Lower leg skin (tissue), 4 donors: ENCODE measurements at regions not wholly inside any gene's neighbourhood (a gene's known extent, or its start where the extent isn't known, plus 50 kb on each side); places are given as distances from the start of the nearest gene placed in this dataset.
"Not testable (repeated sequence)": the region's sequence is repeated elsewhere in the genome, so short reads cannot be mapped to it uniquely, and the experiment has no call there.

Experiments used
- DNase-seq, 2 donors: peaks; one replicate each; pipeline ENCODE4 v3.0.0-alpha.2; 2019; ENCODE audit warnings: low spot score in 2 of 2
- H3K4me3 ChIP-seq: fragments of 200-600 bp; sonication (generic); 2 replicates; pipeline ENCODE4 v1.5.1; 2017; ENCODE audit warnings: mild to moderate bottlenecking, low read depth; ENCODE audit not compliant: poor library complexity, severe bottlenecking
- POLR2A ChIP-seq, 2 donors: fragments of 450-650 bp; IDR thresholded peaks; one replicate each; pipeline ENCODE4 v1.6.1; 2016 to 2017; ENCODE audit warnings: antibody characterized with exemption in 2 of 2, mild to moderate bottlenecking in 1 of 2, moderate library complexity in 1 of 2
- WGBS, 2 donors: methylation state at CpG; one replicate each; pipeline ENCODE4 v1.1.5; 2018; 5-methylcytosine and 5-hydroxymethylcytosine counted together
- intact Hi-C: fragments of 100-400 bp; cut with DNase I; formaldehyde crosslinking; loops from one replicate; pipeline ENCODE4 v1.15.0; 2023; ENCODE audit warnings: low total_unique reads
- TF ChIP-seq, protein P1 (sequence below), 3 donors: fragments of 450-650 bp; IDR thresholded peaks; one replicate each; pipeline ENCODE4 v1.5.1; 2016; ENCODE audit warnings: antibody characterized with exemption in 3 of 3, mild to moderate bottlenecking in 3 of 3, moderate library complexity in 2 of 3

DNA sequence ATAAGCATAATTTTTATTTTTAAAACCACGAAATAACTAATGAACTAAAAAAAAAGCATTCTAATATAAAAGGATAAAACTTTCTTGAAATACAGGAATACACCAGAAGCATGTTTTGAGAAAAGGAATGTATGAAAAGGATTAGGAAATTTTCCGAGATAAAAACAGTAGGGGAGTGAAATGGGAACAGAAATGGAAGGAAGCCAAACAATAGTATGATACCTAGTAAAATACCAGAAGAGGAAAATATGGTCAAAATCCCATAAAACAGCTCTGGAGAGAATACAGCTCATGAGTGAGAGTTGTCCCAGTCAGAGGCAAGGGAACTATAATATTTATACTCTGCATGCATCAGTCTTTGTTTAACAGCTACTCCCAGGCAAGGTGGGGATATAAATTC lies 1016.2 kb downstream of the SLC6A15 start:
- TF ChIP-seq, protein P1, sequence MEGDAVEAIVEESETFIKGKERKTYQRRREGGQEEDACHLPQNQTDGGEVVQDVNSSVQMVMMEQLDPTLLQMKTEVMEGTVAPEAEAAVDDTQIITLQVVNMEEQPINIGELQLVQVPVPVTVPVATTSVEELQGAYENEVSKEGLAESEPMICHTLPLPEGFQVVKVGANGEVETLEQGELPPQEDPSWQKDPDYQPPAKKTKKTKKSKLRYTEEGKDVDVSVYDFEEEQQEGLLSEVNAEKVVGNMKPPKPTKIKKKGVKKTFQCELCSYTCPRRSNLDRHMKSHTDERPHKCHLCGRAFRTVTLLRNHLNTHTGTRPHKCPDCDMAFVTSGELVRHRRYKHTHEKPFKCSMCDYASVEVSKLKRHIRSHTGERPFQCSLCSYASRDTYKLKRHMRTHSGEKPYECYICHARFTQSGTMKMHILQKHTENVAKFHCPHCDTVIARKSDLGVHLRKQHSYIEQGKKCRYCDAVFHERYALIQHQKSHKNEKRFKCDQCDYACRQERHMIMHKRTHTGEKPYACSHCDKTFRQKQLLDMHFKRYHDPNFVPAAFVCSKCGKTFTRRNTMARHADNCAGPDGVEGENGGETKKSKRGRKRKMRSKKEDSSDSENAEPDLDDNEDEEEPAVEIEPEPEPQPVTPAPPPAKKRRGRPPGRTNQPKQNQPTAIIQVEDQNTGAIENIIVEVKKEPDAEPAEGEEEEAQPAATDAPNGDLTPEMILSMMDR (IDR thresholded peaks at IDR 0.05), result no peak
- no peak for TF ChIP-seq POLR2A (IDR thresholded peaks at IDR 0.05)
- WGBS, 2 donors, result 59 to 68% methylated on average over 2 of the region's 2 CpGs
- intact Hi-C loops, result no loop called here
- DNase-seq, result no peak
- H3K4me3 ChIP-seq, result no peak overlapping the region

DNA sequence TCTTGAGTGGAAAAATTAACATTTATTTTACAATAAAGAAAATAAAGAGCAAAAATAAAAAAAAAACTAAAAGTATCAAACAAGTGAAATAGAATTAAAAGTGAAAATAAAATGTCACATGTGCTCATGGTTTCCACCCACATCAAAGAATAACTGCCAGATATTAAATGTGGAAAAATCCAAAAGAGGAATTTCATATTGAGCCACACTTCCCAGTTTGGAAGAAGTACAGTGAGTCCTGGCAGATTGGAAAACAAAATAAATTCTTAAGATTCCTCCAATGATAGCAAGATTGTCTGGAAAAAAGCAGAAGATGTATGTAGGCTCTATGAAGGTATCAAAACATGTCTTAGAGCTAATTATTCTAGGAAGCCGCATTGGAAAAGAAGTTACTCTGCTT lies 1019.5 kb downstream of the SLC6A15 start:
- TF ChIP-seq POLR2A (IDR thresholded peaks at IDR 0.05), result no peak
- TF ChIP-seq, protein P1 (IDR thresholded peaks at IDR 0.05), result no peak
- intact Hi-C loops, result no loop called here
- no peak for DNase-seq
- WGBS, 2 donors, result 2 to 6% methylated on average over 1 of the region's 1 CpG
- H3K4me3 ChIP-seq, result no peak overlapping the region

DNA sequence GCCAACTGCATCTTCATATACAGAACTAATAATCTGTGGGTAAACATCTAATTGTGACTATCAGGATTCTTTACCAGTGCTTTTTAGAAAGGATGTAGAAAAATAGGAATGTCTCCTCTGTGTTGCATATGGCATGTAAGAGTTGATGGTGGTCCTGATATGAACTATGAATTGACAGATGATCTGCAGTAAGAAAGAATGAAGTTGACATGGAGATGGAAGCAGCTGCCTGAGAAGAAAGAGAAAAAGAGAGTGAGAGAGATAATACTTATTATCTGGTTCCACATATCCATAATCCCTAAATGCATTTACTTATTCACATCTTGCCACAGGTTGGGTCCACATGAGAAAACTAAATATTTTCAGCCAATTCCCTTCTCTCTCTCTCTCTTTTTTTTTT lies 1022.9 kb downstream of the SLC6A15 start:
- no peak overlapping the region for H3K4me3 ChIP-seq
- intact Hi-C loops, result no loop called here
- no peak for TF ChIP-seq POLR2A (IDR thresholded peaks at IDR 0.05)
- TF ChIP-seq, protein P1 (IDR thresholded peaks at IDR 0.05), result no peak
- no peak for DNase-seq

DNA sequence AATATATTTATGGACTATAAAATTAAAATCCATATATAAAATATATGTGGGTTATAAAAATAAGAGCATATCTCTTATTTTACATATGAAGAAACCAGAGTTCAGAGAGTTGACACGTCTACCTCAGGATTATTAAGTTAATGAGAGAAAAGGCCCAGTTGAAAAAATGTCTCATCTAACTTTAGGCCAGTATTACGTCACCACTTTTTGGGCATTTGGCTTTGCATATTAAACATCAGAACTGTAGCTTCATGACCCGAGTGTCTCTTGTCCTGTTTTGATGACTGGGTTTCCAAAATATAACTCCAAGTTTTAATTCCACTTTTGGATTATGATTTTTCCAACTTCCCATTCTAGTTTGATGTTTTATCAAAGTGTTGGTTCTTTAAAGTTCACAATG lies 1026.1 kb downstream of the SLC6A15 start:
- DNase-seq, result no peak
- TF ChIP-seq POLR2A (IDR thresholded peaks at IDR 0.05), result no peak
- TF ChIP-seq, protein P1 (IDR thresholded peaks at IDR 0.05), result no peak
- no peak overlapping the region for H3K4me3 ChIP-seq
- 72% methylated on average over 3 of the region's 3 CpGs for WGBS, 2 donors
- intact Hi-C loops, result no loop called here

DNA sequence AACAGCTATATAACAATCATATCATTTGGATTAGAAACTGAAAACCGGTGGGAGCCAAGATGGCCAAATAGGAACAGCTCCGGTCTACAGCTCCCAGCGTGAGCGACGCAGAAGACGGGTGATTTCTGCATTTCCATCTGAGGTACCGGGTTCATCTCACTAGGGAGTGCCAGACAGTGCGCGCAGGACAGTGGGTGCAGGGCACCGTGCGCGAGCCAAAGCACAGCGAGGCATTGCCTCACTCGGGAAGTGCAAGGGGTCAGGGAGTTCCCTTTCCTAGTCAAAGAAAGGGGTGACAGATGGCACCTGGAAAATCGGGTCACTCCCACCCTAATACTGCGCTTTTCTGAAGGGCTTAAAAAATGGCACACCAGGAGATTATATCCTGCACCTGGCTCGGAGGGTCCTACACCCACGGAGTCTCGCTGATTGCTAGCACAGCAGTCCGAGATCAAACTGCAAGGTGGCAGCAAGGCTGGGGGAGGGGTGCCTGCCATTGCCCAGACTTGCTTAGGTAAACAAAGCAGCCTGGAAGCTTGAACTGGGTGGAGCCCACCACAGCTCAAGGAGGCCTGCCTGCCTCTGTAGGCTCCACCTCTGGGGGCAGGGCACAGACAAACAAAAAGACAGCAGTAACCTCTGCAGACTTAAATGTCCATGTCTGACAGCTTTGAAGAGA lies 1041.5 kb downstream of the SLC6A15 start:
- H3K4me3 ChIP-seq, DNase-seq, intact Hi-C loops: not testable (repeated sequence)
- 93 to 94% methylated on average over 20 of the region's 20 CpGs for whole genome bisulfite sequencing, 2 donors

DNA sequence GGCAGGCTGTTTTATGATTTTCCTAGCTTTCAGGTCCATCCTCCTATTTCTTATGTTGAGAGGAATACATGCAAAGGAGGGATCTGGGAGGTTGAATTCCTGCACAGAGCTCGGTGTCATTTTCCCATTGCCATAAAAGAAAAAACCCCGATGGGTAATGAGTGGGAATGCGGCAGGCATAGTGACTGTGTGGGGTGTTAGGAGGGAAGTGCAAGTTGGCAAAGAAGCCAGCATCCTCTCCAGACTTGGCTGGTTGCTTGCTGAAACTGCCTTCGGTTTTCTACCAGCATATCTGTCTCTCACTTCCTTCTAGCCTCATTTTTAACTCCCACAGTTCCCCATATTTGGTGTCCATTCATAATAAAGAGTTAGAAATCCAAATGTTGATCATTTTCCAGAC lies 1046.1 kb downstream of the SLC6A15 start:
- no peak overlapping the region for H3K4me3 ChIP-seq
- WGBS, 2 donors, result 62 to 71% methylated on average over 4 of the region's 4 CpGs
- intact Hi-C loops, result no loop called here
- TF ChIP-seq POLR2A (IDR thresholded peaks at IDR 0.05), result no peak
- TF ChIP-seq, protein P1 (IDR thresholded peaks at IDR 0.05), result no peak
- no peak for DNase-seq
